ENCODE measurements at regions not wholly inside any gene's neighbourhood (a gene's known extent, or its start where the extent isn't known, plus 50 kb on each side); places are given as distances from the start of the nearest gene placed in this dataset.
A peak's percentile ranks its signal among the peaks of the same experiment; 100 is the strongest.

GRCh38 chr5:89299998-89300397, 417.0 kb upstream of the MEF2C start:
- peak; percentile 41 for DNase-seq (ENCODE audit: low read depth)

- no peak for DNase-seq (ENCODE audit: low read depth)
These were observed 414.1 kb upstream of the MEF2C start for GRCh38 chr5:89297066-89297465.

GRCh38 chr5:89293810-89294209, 410.8 kb upstream of the MEF2C start:
- peak; percentile 9 for DNase-seq (ENCODE audit: low read depth)

- DNase-seq (ENCODE audit: low read depth) = no peak
These were observed 409.5 kb upstream of the MEF2C start for GRCh38 chr5:89292487-89292886.

GRCh38 chr5:89289604-89290003, 406.6 kb upstream of the MEF2C start:
- DNase-seq (ENCODE audit: low read depth) = peak; percentile 58

GRCh38 chr5:89287964-89288363, 405.0 kb upstream of the MEF2C start:
- no peak for DNase-seq (ENCODE audit: low read depth)

GRCh38 chr5:89286320-89286719, 403.3 kb upstream of the MEF2C start:
- no peak for DNase-seq (ENCODE audit: low read depth)

- DNase-seq (ENCODE audit: low read depth) = no peak
These were observed 400.9 kb upstream of the MEF2C start for GRCh38 chr5:89283728-89284493.

GRCh38 chr5:89282554-89283510, 399.8 kb upstream of the MEF2C start:
- peak; percentile 86 for DNase-seq (ENCODE audit: low read depth)

- no peak for DNase-seq (ENCODE audit: low read depth)
These were observed 399.0 kb upstream of the MEF2C start for GRCh38 chr5:89281766-89282553.

GRCh38 chr5:89281211-89281610, 398.2 kb upstream of the MEF2C start:
- no peak for DNase-seq (ENCODE audit: low read depth)

GRCh38 chr5:89280103-89281037, 397.4 kb upstream of the MEF2C start:
- no peak for DNase-seq (ENCODE audit: low read depth)

GRCh38 chr5:89279391-89280036, 396.5 kb upstream of the MEF2C start:
- DNase-seq (ENCODE audit: low read depth) = no peak

GRCh38 chr5:89277816-89278215, 394.8 kb upstream of the MEF2C start:
- DNase-seq (ENCODE audit: low read depth) = peak; percentile 78

- DNase-seq (ENCODE audit: low read depth) = peak; percentile 79
These were observed 393.8 kb upstream of the MEF2C start for GRCh38 chr5:89276566-89277305.

GRCh38 chr5:89275066-89275855, 392.3 kb upstream of the MEF2C start:
- no peak for DNase-seq (ENCODE audit: low read depth)

- DNase-seq (ENCODE audit: low read depth) = no peak
These were observed 390.3 kb upstream of the MEF2C start for GRCh38 chr5:89273289-89273688.

GRCh38 chr5:89270901-89271300, 387.9 kb upstream of the MEF2C start:
- DNase-seq (ENCODE audit: low read depth) = no peak

- no peak for DNase-seq (ENCODE audit: low read depth)
These were observed 386.7 kb upstream of the MEF2C start for GRCh38 chr5:89269721-89270120.

Data from ELR (cell line).